Right lobe of liver (tissue), 6 donors: ENCODE measurements at regions not wholly inside any gene's neighbourhood (a gene's known extent, or its start where the extent isn't known, plus 50 kb on each side); places are given as distances from the start of the nearest gene placed in this dataset.

Source experiments
- ATAC-seq, 4 donors: fragments of 200-7000 bp; cut with Tn5 transposase; one replicate each; pipeline ENCODE4 v1.9.1; 2020; ENCODE audit warnings: mild to moderate bottlenecking in 4 of 4, moderate library complexity in 4 of 4
- DNase-seq, 3 donors: peaks; one replicate each; pipeline ENCODE4 v3.0.0-alpha.2; 2020
- H3K27ac ChIP-seq, 3 donors: fragments of 200-600 bp; one replicate each; pipeline ENCODE4 v1.8.0; 2022
- H3K27me3 ChIP-seq, 2 donors: fragments of 200-600 bp; one replicate each; pipeline ENCODE4 v1.8.0; 2022
- H3K36me3 ChIP-seq, 4 donors: fragments of 200-600 bp; sonication (generic) in 1 of 4; one replicate each; pipeline versions ENCODE4 v1.5.1 to v1.8.0; 2017 to 2022; ENCODE audit warnings: control low read depth in 1 of 4
- H3K4me1 ChIP-seq, 4 donors: fragments of 200-600 bp; sonication (generic) in 1 of 4; one replicate each; pipeline versions ENCODE4 v1.5.1 to v1.8.0; 2017 to 2022; ENCODE audit warnings: control low read depth in 1 of 4
- H3K4me3 ChIP-seq, 3 donors: fragments of 200-600 bp; one replicate each; pipeline ENCODE4 v1.8.0; 2022
- H3K9me3 ChIP-seq, 4 donors: fragments of 200-600 bp; sonication (generic) in 1 of 4; one replicate each; pipeline versions ENCODE4 v1.5.1 to v1.8.0; 2017 to 2022; ENCODE audit warnings: control low read depth in 1 of 4
- CTCF ChIP-seq, 4 donors: fragments of 200-600 bp in 3 of 4; fragments of 450-650 bp in 1 of 4; IDR thresholded peaks; one replicate each; pipeline versions ENCODE4 v1.5.1 to v1.8.0; 2016 to 2022; ENCODE audit warnings: antibody characterized with exemption in 4 of 4, mild to moderate bottlenecking in 2 of 4
- POLR2A ChIP-seq: fragments of 450-650 bp; IDR thresholded peaks from one replicate; pipeline ENCODE4 v1.6.1; 2017; ENCODE audit warnings: antibody characterized with exemption, mild to moderate bottlenecking
- WGBS: methylation state at CpG from one replicate; pipeline ENCODE4 v1.1.6; 2018; ENCODE audit warnings: low coverage, low lambda C conversion rate; ENCODE audit not compliant: insufficient coverage; ENCODE audit errors: missing lambda C conversion rate; 5-methylcytosine and 5-hydroxymethylcytosine counted together
- intact Hi-C, 2 donors: fragments of 100-400 bp; cut with DNase I; formaldehyde crosslinking; loops; one replicate each; pipeline versions ENCODE4 v1.11.2 to v1.14.1; 2022
- donor health status: DM: no; HTN: yes; CAD: no.
- donor health status: DM: no; HTN: no; CAD: no.
- donor health status: DM: no; HTN: no; CAD: no.
- donor health status: DM: no; HTN: yes; CAD: no.
- donor health status: DM: no; HTN: yes; CAD: no.

DNA sequence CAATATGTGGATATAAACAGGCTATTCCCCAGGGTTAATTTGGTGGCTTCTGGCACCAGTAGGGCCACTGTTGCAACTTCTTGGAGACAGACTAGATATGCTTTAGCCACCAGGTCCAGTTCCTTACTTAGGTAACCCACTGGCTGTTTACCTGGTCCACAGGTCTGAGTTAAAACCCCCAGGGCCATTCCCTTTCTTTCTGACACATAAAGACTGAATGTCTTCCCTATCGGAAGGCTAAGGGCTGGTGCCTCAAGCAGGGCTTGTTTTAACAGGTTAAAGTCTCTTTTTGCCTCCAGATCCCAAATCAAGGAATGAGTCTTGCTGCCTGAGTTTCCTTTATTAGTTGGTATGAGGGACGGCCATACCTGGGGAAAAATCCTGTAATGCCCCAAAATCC lies 1052.7 kb upstream of the CNTN5 start:
- intact Hi-C loops, result no loop called here
- no peak overlapping the region for H3K27ac ChIP-seq
- H3K4me3 ChIP-seq, result no peak overlapping the region
- no peaks in the 10 kb centered on the region for H3K9me3 ChIP-seq
- ATAC-seq (no peak), DNase-seq (no peak)
- H3K27me3 ChIP-seq, result no peaks in the 10 kb centered on the region
- WGBS, result 43% methylated on average over 1 of the region's 2 CpGs
- TF ChIP-seq POLR2A, result no peak
- no peak for TF ChIP-seq CTCF (IDR thresholded peaks at IDR 0.05)
- H3K4me1 ChIP-seq, result no peaks in the 10 kb centered on the region
- H3K36me3 ChIP-seq, result no peaks in the 10 kb centered on the region

DNA sequence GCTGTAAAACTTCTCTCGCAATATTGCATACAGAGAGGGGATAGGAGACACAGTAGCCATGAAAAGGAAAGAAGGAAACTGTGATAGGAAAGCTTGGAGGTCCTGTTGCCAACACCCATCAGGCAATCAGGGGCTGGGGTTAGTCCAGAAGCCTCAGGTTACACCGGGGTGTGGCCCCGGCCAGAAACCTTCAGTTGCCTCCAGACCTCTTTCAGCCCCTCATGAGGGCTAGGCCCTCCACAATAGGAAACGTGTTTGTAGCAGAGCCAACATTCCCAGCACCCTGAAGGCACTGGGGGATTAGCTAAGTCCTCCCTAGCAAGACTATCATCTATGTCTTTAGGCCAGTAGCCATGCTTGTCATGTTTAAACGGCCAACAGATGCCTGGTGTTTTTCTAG lies 1048.0 kb upstream of the CNTN5 start:
- Histone ChIP-seq H3K36me3 (no peaks in the 10 kb centered on the region), H3K27me3 (no peaks in the 10 kb centered on the region), H3K9me3 (no peaks in the 10 kb centered on the region), H3K27ac (no peak overlapping the region), H3K4me3 (no peak overlapping the region), H3K4me1 (no peaks in the 10 kb centered on the region)
- 46% methylated on average over 3 of the region's 5 CpGs for WGBS
- TF ChIP-seq POLR2A (no peak), CTCF (IDR thresholded peaks at IDR 0.05) (no peak)
- DNase-seq (no peak), ATAC-seq (no peak)
- intact Hi-C loops, result no loop called here

- Histone ChIP-seq H3K36me3 (no peaks in the 10 kb centered on the region), H3K4me3 (no peak overlapping the region), H3K9me3 (no peaks in the 10 kb centered on the region), H3K4me1 (no peaks in the 10 kb centered on the region), H3K27me3 (no peaks in the 10 kb centered on the region), H3K27ac (no peak overlapping the region)
- WGBS, result 38% methylated on average over 6 of the region's 10 CpGs
- ATAC-seq (no peak), DNase-seq (no peak)
- TF ChIP-seq POLR2A (no peak), CTCF (IDR thresholded peaks at IDR 0.05) (no peak)
- intact Hi-C loops, result no loop called here
Observed at GRCh38 chr11:97973352-97973857, 1047.3 kb upstream of the CNTN5 start.

- 6% methylated on average over 1 of the region's 1 CpG for WGBS
- Histone ChIP-seq H3K4me1 (no peaks in the 10 kb centered on the region), H3K9me3 (no peaks in the 10 kb centered on the region), H3K4me3 (no peak overlapping the region), H3K27me3 (no peaks in the 10 kb centered on the region), H3K27ac (no peak overlapping the region), H3K36me3 (no peaks in the 10 kb centered on the region)
- DNase-seq, result no peak
- no peak for ATAC-seq
- intact Hi-C loops, result no loop called here
- no peak for TF ChIP-seq POLR2A
- TF ChIP-seq CTCF (IDR thresholded peaks at IDR 0.05), result no peak
Observed at GRCh38 chr11:97974798-97975498, 1045.8 kb upstream of the CNTN5 start.
